HUDEP-2 (cell line): ENCODE measurements at regions not wholly inside any gene's neighbourhood (a gene's known extent, or its start where the extent isn't known, plus 50 kb on each side); places are given as distances from the start of the nearest gene placed in this dataset.
"Not testable (repeated sequence)": the region's sequence is repeated elsewhere in the genome, so short reads cannot be mapped to it uniquely, and the experiment has no call there.

Experiments used
- DNase-seq, 76 experiments: peaks; one replicate each; lab custom pipeline; 2025; ENCODE audit not compliant: unreplicated experiment in 76 of 76; lab: John Stamatoyannopoulos, UW

DNA sequence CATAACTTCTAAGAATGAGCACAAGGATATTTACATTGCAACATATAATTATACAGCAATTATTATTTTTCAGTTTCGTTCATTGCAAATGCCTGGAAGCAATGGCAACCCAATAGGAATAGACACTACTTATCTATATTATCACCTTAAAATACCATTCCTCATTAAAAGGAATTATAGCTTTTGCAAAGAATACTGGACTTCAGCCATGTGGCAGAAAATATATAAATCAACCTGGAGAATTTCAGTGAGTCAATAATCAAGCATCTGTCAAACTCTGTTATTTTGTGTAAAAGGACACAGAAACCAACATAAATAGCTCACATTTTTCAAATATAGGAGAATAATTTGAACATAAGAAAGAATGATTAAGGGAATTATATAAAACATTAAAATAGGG is 96.1 kb upstream of the SEMA3C start:
- no peak for DNase-seq

DNA sequence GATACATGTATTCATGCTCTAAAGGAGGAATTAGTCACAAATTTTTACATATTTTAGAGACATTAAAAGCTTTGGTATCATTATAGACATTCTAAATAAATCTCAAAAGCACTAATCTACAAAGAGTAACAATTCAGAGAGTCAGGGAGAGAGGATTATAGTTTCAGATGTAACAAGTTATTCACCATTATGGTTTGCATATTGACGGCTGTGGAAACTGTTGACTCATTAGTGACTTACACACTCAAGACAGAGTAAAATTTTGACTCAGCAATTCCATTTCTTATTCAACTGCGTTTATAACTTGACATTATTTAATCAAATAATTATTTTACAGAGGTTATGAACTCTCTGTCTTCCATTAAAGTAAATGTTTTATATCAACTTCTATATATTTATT is 95.4 kb upstream of the SEMA3C start:
- DNase-seq = no peak

DNA sequence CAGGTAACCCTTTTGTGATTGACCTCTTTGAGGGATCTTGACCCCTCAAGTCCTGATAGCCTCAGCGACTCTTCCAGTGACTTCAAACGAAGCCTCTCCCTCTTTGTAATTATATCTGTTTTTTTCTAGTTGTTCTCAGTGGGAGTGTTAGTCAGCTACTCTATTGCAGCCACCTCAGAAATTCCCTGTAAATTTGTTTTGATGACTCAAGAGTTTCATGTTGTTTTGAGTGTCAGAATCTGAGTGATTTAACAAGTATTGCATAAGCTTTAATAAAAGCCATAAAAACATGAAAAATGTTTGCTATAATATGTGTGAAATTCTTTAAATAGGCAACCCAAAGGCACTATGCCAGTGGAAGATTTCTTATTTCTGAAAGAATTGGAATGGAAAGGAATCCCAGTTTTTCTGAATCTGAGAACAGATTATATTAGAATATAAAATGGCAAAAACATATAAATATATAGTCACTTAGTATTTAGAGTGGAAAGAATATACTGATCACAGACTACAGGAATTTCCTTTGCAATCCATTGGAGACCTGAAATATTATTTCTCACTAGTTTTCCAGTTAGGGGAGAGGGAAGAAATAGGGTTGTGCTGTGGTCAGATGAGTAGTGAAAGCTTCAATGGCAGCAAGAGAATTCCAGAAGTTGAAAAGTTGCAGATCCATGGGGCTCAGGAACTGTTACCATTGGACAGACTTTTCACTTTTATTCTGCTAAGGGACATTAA is 94.4 kb upstream of the SEMA3C start:
- no peak for DNase-seq

DNA sequence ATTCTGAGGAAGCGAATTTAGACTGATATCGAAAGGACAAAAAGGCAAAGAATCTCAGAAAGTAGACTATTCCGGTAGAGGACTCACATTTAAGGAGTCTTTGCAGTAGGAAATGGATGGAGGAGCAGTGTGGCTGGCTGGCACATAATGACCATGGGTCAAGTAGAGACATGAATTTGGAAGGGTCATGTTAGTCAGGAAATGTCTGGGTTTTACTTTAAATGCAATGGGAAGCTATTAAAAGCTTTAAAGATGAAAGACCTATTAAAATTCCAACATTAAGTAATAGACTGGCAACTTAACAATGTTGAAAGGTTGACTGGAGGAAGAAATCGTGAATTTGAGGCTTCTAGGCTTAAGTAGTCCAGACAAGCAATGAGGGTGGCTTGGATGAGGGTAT is 90.0 kb upstream of the SEMA3C start:
- DNase-seq = no peak

DNA sequence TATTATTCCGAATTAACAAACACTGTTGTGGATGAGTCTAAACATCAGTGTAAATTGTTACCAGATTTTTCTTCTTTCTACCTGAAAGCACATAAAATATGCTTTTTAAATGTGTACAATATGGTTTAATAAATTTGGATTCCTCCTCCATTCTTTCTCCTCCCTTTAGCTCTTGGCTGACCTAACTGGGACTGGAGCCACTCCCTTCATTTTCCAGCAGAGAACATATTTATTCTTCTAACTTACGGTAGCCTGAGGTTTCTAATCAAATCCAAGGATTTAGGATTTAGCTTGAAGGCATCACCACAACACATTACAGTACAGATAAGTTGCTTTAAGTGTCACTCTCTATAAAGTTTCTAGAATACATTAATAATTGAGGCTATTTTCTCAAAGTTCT is 88.2 kb upstream of the SEMA3C start:
- DNase-seq = no peak

DNA sequence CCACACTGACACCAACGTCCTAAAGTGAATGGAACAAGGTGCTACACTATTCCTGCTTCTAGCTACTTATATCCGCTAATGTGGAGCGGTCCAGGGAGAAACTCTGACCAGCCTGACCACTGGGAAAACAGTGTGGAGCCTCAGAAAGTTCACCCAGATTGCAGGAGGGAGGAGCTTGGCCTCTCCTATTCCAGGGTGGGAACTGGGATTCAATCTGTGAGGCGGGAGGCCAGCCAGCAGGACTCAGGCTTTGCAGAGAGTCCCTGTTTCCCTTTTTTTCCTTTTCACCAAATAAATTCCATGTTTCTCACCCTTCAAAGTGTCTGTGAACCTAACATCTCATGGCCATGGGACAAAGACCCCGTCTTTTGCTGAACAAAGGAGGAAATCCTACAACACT is 86.4 kb upstream of the SEMA3C start:
- DNase-seq = no peak

DNA sequence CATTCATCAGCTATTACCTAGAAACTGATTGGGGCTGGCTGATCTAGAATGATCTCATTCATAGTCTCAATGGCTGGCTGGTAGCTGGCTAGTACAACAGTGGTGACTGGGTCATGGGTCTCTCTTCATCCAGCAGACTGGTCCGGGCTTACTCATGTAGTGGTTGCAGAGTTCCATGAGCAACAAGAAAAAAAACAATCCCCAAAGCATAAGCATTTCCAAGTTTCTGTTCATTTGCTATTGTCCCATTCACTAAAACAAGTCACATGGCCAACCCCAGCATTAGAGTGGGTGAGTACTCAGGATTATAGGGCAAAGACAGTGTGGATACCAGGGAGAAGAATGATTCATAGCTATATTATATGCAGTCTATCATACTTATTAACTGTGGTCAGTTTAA is 85.2 kb upstream of the SEMA3C start:
- no peak for DNase-seq

DNA sequence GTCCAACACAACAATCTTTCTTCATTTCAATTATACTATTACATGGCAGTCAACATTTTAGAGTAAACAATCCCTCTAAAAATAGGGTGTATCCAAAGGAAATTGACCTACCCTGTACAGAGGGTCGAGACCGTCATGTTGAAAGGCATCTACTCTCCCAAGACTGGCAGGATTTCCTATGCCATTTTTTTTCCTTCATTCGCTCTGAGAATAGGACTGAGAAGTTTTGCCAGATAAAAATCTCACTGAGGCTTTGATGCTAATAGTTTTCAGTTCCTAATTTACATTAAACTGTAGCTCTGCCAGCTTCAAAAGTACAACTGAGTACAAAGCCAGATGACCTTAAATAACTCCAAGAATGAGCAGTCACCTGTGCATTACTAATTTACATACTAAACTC is 84.5 kb upstream of the SEMA3C start:
- DNase-seq = no peak

DNA sequence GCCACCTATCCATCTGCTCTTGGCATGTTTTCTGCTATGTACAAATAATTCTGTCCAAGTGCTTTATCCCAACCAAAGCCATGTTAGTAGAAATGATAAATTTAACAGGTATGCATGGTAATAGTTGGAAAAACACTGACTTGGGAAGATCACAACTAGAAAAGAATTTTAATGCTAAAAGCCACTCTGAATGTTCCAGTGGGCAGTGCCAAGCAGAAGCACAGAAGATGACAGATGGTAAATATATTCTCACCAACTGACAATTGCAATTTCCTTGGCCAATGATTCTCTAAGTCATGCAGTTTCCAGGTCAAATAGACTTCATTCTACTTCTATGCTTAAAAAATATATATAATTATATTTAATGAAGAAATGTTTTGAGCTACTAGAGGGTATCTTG is 83.6 kb upstream of the SEMA3C start:
- no peak for DNase-seq

DNA sequence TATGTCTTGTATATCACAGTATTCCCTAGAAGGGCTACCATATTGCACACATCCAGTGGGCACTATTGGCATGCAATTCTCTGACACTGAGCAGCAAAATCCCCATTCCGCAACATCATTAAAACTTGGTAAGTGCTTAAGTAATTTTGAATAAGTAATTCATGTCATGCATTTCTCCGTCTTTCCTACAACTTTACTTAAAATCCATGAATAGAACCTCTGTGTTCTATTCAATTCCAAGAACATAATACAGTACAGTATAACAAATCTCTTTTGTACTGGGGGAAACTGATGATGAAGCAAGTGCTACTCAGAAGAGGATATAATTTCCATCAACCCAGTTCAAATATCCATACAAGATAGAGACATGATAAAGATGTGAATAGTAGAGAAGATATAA is 80.9 kb upstream of the SEMA3C start:
- DNase-seq = no peak

DNA sequence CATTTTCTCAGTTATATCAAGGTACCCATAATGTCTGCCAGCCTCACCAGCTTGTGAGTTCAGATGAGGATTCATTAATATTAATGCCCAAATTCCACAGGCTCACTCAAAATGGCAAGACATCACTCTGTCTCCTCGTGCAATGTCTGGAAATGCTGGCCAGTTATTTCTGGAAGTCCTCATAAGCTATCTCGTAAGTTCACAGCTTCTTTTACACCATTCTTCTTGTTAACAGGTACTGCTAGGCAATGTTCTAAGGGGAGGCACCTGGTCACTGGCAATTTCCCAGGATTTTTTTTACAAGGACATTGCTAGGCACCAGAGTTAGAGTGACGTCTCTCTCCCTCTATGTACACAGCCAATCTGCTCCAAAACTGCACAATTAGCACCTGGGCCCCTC is 80.2 kb upstream of the SEMA3C start:
- no peak for DNase-seq

DNA sequence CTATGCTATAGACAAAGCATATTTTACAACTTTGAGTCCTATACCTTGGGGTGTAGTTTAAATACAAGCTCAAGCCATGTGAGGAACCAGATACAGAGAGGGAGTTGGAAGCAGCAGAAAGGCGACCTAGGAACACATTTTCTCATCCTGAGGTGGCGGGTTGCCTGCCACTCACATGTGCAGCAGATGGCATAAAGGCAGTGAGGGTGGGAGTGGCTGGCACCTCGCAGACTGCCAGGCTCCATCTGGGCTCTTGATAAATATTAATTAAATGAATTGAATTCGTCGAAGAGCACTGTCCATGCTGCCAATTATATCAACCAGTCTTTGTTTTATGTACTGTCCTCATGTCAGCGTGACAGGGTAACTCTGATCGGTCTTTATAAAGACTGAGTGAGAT is 79.0 kb upstream of the SEMA3C start:
- DNase-seq = no peak

DNA sequence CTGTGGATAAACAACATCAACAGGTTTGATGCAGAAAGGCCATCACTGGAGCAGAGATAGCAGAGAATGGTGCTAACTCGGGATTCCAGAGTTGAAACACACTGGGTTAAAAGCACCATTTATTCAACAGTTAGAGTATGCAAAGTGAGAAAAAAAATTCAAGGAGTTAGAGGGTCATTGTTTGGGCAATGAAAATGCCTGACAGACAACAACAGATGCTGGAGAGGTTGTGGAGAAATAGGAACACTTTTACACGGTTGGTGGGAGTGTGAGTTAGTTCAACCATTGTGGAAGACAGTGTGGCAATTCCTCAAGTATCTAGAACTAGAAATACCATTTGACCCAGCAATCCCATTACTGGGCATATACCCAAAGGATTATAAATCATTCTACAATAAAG is 77.4 kb upstream of the SEMA3C start:
- not testable (repeated sequence) for DNase-seq

DNA sequence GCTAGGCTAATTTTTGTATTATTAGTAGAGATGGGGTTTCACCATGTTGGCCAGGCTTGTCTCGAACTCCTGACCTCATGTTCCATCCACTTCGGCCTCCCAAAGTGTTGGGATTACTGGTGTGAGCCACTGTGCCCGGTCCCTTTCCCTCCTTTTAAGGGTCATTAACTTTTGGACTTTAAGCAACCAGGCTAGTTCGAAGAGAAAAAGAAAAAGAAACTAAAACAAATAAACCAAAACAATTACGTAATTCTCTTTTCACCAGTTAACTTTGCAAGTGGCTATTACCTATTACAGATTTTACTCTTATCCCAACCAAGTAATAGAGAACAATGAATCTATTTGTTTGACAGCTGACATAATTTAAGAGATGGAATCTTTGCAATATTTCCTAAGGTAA is 72.8 kb upstream of the SEMA3C start:
- DNase-seq = no peak

DNA sequence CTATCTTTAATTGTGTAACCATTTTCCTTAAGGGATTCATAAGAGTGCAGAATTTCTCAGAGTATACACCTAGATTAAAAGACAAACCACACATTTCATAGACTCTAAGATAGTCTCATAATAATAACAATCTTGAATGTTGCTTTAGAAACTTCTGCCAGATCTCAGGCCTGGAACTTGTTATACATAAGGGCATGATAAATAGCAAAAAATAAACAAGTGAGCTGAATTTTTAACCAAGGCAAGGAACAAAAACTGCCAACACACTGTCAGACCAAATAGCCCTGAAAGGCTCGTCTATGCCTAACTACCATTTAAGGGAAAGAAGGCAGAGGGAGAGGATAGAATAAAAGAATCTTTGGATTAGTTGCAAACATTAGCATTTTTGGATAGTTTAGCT is 65.8 kb upstream of the SEMA3C start:
- DNase-seq = no peak

DNA sequence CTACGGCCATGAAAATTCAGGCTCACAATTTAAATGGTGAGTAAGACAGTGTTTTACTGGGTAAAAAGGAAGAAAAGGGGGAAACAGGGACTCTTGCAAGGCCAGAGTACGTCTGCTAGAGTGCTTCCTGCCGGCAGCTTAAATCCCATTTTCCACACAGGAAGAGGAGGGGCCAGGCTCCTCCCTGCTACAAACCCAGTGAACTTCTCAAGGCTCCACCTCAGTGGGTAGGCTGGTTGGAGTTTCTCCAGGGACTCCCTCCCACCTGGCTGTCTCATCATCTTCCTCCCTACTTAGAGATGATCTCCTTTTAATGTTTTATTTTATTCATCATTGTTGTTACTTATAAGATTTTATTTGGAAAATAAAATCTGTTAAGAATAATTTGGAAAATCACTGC is 62.6 kb upstream of the SEMA3C start:
- no peak for DNase-seq

DNA sequence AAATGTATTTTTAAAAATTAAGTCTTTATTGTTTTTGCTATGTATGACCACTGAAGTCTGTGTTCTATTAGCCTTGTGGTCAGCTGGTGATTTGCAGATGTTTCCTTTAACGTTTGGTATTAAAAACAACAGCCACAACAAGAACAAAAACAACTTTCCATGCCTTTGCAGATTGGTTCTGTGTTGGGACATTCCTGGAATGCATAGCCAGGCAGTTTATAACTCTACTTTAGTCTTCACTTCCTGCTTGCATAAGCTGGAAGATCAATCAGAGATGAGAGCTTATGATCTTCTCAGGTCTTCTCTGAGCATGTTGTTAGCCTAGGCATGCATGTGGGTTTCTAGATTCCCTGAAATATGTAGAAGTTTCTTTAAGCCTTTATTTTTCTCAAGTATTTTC is 58.9 kb upstream of the SEMA3C start:
- no peak for DNase-seq

DNA sequence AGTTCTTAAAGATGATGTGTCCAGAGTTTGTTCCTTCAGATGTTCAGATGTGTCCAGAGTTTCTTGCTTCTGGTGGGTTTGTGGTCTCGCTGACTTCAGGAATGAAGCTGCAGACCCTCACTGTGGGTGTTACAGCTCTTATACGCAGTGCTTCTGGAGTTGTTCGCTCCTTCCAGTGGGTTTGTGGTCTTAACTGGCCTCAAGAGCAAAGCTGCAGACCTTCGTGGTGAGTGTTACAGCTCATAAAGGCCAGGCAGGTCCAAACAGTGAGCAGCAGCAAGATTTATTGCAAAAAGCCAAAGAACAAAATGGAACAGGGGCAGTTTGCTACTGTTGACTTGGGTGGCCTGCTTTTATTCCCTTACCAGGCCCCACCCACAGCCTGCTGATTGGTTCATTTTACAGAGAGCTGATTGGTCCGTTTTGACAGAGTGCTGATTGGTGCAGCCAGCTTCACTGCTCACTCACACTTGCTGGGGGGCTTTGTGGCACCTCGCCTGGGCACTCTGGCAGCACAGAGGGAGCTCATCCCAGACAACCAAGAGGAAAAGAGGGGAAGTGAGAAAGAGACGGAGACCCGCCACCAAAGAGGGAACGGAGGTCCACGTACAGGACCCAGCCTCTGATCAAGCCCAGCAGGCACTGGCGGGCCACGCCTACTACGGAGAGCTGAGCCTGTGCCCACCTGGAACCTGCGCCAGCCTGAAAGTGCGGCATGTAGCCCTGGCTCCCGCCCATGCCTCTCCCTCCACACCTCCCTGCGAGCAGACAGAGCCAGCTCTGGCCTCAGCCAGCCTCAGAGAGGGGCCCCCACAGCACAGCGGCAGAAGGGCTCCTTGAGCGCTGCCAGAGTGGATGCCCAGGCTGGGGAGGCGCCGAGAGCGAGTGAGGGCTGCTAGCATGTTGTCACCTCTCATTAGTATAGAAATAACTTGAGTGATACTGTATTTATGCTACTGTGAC is 55.8 kb upstream of the SEMA3C start:
- no peak for DNase-seq

DNA sequence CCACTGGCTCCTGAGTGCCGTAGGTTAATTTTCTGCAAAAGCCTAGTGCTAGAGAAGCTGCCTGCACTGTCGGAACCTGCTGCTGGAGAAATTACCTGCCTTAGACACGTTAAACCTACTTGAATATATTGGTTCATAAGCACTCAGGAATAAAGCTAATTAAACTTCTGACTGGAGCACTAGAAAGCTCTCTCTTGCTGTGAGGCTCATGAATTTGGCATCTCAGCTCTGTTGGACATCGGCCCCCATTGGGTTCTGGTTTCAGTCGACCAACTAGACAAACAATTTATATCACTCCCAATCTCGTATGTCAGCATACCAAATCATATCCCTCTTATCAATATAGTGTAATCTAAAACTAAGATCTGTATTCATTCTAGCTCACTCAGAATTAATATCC is 52.4 kb upstream of the SEMA3C start:
- no peak for DNase-seq
